GM12878 (cell line): ENCODE measurements at regions not wholly inside any gene's neighbourhood (a gene's known extent, or its start where the extent isn't known, plus 50 kb on each side); places are given as distances from the start of the nearest gene placed in this dataset.

Experiments
- ATAC-seq: fragments of 200-7000 bp; cut with Tn5 transposase; 3 replicates; pipeline ENCODE4 v1.9.1; 2020; ENCODE audit warnings: mild to moderate bottlenecking, moderate library complexity
- BruUV-seq: library from RNA; stranded (reverse); fragments of 400-500 nt; replicated peaks from 2 replicates; lab custom pipeline; 2021; lab: Mats Ljungman, UMichigan
- CTCF ChIA-PET: fragments of 300-600 bp; sonication (Branson Sonifier 250); formaldehyde crosslinking; extraction: SDS; loops from one replicate; lab custom pipeline; 2021; ENCODE audit warnings: inconsistent platforms; lab: Yijun Ruan, JAX
- POLR2A ChIA-PET: fragments of 350-600 bp; formaldehyde crosslinking; extraction: SDS; loops from one replicate; lab custom pipeline; 2021; ENCODE audit warnings: inconsistent platforms; lab: Charles Lee
- RAD21 ChIA-PET: fragments of 300-600 bp; sonication (Branson Sonifier 250); formaldehyde crosslinking; loops from one replicate; lab custom pipeline; 2023; ENCODE audit warnings: antibody characterized with exemption; ENCODE audit not compliant: unreplicated experiment; lab: Charles Lee
- SMC1A ChIA-PET: fragments of 300-600 bp; sonication (Branson Sonifier 250); formaldehyde crosslinking; loops from one replicate; lab custom pipeline; 2023; ENCODE audit not compliant: unreplicated experiment, uncharacterized antibody; lab: Charles Lee
- DNase-seq: peaks from one replicate; pipeline ENCODE4 v3.0.0-alpha.2; 2011; ENCODE audit warnings: low read depth, low spot score
- FAIRE-seq: peaks from 3 replicates; lab custom pipeline; 2011; peaks lifted over from hg19 to GRCh38; lab: Jason Lieb, UNC
- H2AFZ ChIP-seq: 2 replicates; pipeline ENCODE4 v1.6.0; 2011; ENCODE audit warnings: low read depth, low read length, control low read depth; ENCODE audit not compliant: control insufficient read depth
- H3K27ac ChIP-seq: 2 replicates; pipeline ENCODE4 v1.5.1; 2011; ENCODE audit warnings: control low read depth; ENCODE audit not compliant: control insufficient read depth, insufficient read depth
- H3K27me3 ChIP-seq, 2 experiments: replicated peaks in 1 of 2; 2 replicates each; pipeline versions ENCODE4 v1.6.0 to v1.6.1; 2011; ENCODE audit warnings: low read length in 1 of 2; ENCODE audit not compliant: control insufficient read depth in 2 of 2, insufficient read depth in 2 of 2
- H3K36me3 ChIP-seq, 2 experiments: 2 replicates each; pipeline ENCODE4 v1.5.1; 2011; ENCODE audit warnings: low read length in 1 of 2; ENCODE audit not compliant: control insufficient read depth in 2 of 2, insufficient read depth in 2 of 2
- H3K4me1 ChIP-seq: 2 replicates; pipeline ENCODE4 v1.6.1; 2011; ENCODE audit warnings: mild to moderate bottlenecking, low read length, moderate library complexity, mixed read lengths; ENCODE audit not compliant: control insufficient read depth, insufficient read depth
- H3K4me2 ChIP-seq: 2 replicates; pipeline ENCODE4 v1.6.0; 2011; ENCODE audit warnings: control low read depth; ENCODE audit not compliant: control insufficient read depth, insufficient read depth
- H3K4me3 ChIP-seq: fragments of 200-600 bp; sonication (generic); 2 replicates; pipeline ENCODE4 v1.5.1; 2016
- H3K79me2 ChIP-seq: 2 replicates; pipeline ENCODE4 v1.6.0; 2011; ENCODE audit warnings: low read length; ENCODE audit not compliant: control insufficient read depth, insufficient read depth
- H3K9ac ChIP-seq: 2 replicates; pipeline ENCODE4 v1.8.0; 2011; ENCODE audit warnings: low read length, control low read depth, mixed read lengths; ENCODE audit not compliant: control insufficient read depth, insufficient read depth
- H3K9me3 ChIP-seq: replicated peaks from 3 replicates; pipeline ENCODE4 v1.5.1; 2011; ENCODE audit warnings: mild to moderate bottlenecking, low read length; ENCODE audit not compliant: control insufficient read depth, insufficient read depth
- H4K20me1 ChIP-seq: 2 replicates; pipeline ENCODE4 v1.6.0; 2011; ENCODE audit not compliant: control insufficient read depth, insufficient read depth
- ASH2L ChIP-seq: fragments of 300-600, 200-600 bp; sonication (generic); IDR thresholded peaks from 2 replicates; pipeline ENCODE4 v1.6.1; 2017; ENCODE audit warnings: low read depth, mild to moderate bottlenecking, borderline replicate concordance
- ATF7 ChIP-seq: fragments of 450-650 bp; IDR thresholded peaks from 2 replicates; pipeline ENCODE4 v1.6.1; 2016; ENCODE audit warnings: low read depth, mild to moderate bottlenecking
- BHLHE40 ChIP-seq, 2 experiments: fragments of 450-650 bp in 1 of 2; IDR thresholded peaks; 2 replicates each; pipeline ENCODE4 v1.6.1; 2011 to 2017; ENCODE audit warnings: low read depth in 2 of 2, borderline replicate concordance in 1 of 2, improper control_type of control experiment in 1 of 2, low read length in 1 of 2, mild to moderate bottlenecking in 1 of 2
- GABPA ChIP-seq: IDR thresholded peaks from 2 replicates; pipeline ENCODE4 v1.6.1; 2014; ENCODE audit warnings: antibody characterized with exemption, low read depth, mild to moderate bottlenecking, inconsistent platforms
- RFX5 ChIP-seq: IDR thresholded peaks from 2 replicates; pipeline ENCODE4 v1.6.1; 2011; ENCODE audit warnings: low read depth, low read length, improper control_type of control experiment
- STAT1 ChIP-seq: fragments of 450-650 bp; conservative IDR thresholded peaks from 2 replicates; pipeline ENCODE4 v1.6.1; 2014; ENCODE audit warnings: antibody characterized with exemption, mild to moderate bottlenecking
- TARDBP ChIP-seq: IDR thresholded peaks from 2 replicates; pipeline ENCODE4 v1.6.1; 2016; ENCODE audit warnings: borderline replicate concordance
- TCF3 ChIP-seq: IDR thresholded peaks from 2 replicates; pipeline ENCODE4 v1.6.1; 2012; ENCODE audit warnings: low read depth, mild to moderate bottlenecking, low read length, borderline replicate concordance; ENCODE audit not compliant: insufficient read depth
- WGBS: methylation state at CpG from one replicate; pipeline ENCODE4 v1.1.6; 2016; ENCODE audit warnings: low lambda C conversion rate; ENCODE audit not compliant: insufficient replicate concordance, insufficient coverage; ENCODE audit errors: missing lambda C conversion rate; 5-methylcytosine and 5-hydroxymethylcytosine counted together
- in situ Hi-C: fragments of 300-500 bp; cut with MboI; formaldehyde crosslinking; loops from 9 replicates; pipeline ENCODE4 v1.14.3; 2018; ENCODE audit warnings: mixed read lengths
- intact Hi-C: fragments of 100-400 bp; cut with micrococcal nuclease; formaldehyde crosslinking; loops from one replicate; pipeline ENCODE4 v1.14.2; 2022; ENCODE audit not compliant: unreplicated experiment
- TF ChIP-seq, protein P1 (sequence below): fragments of 450-650 bp; IDR thresholded peaks from 2 replicates; pipeline ENCODE4 v1.6.1; 2014; ENCODE audit warnings: mild to moderate bottlenecking
- TF ChIP-seq, protein P2 (sequence below): IDR thresholded peaks from 2 replicates; pipeline ENCODE4 v1.6.1; 2012; ENCODE audit warnings: low read length, inconsistent platforms

DNA sequence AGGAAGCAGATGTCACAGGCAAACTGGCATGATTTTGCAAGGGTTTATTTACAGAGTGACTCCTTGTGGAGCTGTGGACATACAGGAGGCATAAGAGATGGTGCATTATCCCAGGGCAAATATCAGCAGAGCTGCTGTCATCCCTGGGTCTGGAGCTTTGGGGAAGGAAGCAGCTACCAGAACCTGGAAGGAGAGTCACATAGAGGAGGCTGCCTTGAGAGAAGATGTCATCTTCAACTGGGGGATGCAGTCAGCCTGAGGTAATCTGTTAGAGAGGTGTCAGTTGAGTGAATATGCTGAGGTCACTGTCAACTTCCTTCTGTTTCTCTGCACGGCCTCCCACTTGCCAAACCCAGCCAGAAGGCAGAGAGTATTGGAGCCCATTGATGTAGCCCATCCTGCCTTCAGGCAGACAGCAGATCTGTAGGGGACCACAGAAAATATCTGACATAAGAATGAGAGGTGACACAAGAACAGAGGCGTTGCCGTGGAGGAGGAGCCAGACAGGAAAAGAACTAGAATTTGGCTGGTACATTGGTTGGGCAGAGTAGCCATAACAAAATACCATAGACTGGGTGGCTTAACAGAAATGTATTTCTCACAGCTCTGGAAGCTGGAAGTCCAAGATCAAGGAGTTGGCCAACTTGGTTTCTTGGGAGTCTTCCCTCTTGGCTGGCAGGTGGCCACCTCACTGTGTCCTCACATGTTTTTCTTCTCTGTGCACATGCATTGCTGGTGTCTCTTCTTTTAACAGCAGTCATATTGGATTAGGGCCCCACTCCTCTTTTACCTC is 102.8 kb downstream of the SNX18 start (continued):
- TF ChIP-seq BHLHE40 (IDR thresholded peaks at IDR 0.05; ENCODE audit: borderline replicate concordance in 1 of 2, low read depth in 2 of 2, low read length in 1 of 2) (no peak), ATF7 (no peak)
- TF ChIP-seq, protein P1, sequence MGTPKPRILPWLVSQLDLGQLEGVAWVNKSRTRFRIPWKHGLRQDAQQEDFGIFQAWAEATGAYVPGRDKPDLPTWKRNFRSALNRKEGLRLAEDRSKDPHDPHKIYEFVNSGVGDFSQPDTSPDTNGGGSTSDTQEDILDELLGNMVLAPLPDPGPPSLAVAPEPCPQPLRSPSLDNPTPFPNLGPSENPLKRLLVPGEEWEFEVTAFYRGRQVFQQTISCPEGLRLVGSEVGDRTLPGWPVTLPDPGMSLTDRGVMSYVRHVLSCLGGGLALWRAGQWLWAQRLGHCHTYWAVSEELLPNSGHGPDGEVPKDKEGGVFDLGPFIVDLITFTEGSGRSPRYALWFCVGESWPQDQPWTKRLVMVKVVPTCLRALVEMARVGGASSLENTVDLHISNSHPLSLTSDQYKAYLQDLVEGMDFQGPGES: no peak

DNA sequence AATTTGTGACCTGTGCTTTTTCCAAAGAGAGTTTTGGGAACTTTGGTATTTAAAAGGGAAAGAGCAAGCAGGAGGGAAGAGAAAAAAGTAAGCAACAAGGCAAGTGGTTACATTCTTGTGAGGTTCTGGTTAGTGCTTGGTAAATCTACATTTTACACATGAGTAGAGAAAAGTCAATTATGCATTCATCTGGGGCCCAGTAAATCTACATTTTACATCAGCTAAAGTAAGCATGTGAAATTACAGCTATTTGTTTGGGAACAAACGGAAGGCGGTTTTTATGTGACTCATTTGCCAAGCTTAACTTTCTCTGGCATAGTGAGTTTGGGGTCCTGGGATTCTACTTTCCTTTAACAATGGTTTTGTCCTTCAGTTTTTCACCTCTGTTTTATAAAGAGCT is 102.2 kb downstream of the SNX18 start:
- 30% methylated on average over 2 of the region's 2 CpGs for WGBS
- no peak overlapping the region for H2AFZ ChIP-seq
- FAIRE-seq (no peak), DNase-seq (no peak), ATAC-seq (no peak)
- TF ChIP-seq ASH2L (no peak), TCF3 (no peak), TARDBP (no peak), STAT1 (no peak), RFX5 (no peak), BHLHE40 (IDR thresholded peaks at IDR 0.05; ENCODE audit: borderline replicate concordance in 1 of 2, low read depth in 2 of 2, low read length in 1 of 2) (no peak), GABPA (no peak)
- TF ChIP-seq, protein P2, sequence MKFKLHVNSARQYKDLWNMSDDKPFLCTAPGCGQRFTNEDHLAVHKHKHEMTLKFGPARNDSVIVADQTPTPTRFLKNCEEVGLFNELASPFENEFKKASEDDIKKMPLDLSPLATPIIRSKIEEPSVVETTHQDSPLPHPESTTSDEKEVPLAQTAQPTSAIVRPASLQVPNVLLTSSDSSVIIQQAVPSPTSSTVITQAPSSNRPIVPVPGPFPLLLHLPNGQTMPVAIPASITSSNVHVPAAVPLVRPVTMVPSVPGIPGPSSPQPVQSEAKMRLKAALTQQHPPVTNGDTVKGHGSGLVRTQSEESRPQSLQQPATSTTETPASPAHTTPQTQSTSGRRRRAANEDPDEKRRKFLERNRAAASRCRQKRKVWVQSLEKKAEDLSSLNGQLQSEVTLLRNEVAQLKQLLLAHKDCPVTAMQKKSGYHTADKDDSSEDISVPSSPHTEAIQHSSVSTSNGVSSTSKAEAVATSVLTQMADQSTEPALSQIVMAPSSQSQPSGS: no peak
- H3K9ac ChIP-seq: no peak overlapping the region
- no peaks in the 10 kb centered on the region for H3K4me1 ChIP-seq
- intact Hi-C loops: no loop called here
- in situ Hi-C loops: no loop called here
- H4K20me1 ChIP-seq: no peaks in the 10 kb centered on the region
- H3K27me3 ChIP-seq: peaks cover 0 to 2% of the 10 kb centered on the region in 2 experiments; a peak in 1 of 4 replicates
- BruUV-seq: no TSS peak
- H3K4me2 ChIP-seq: no peak overlapping the region
- H3K27ac ChIP-seq: no peak overlapping the region
- H3K79me2 ChIP-seq: no peaks in the 10 kb centered on the region
- CTCF ChIA-PET: no interaction called here
- RAD21 ChIA-PET: no interaction called here
- POLR2A ChIA-PET: no interaction called here
- SMC1A ChIA-PET: interaction anchor here (0.6 to 1.1 kb wide), 2 partner anchors 9 to 37 kb away, joined by 3 read pairs; no protein-coding TSS in a partner anchor
- H3K9me3 ChIP-seq: no peaks in the 10 kb centered on the region
- no peak overlapping the region for H3K4me3 ChIP-seq
- H3K36me3 ChIP-seq: no peaks in the 10 kb centered on the region
